ENCODE measurements at regions not wholly inside any gene's neighbourhood (a gene's known extent, or its start where the extent isn't known, plus 50 kb on each side); places are given as distances from the start of the nearest gene placed in this dataset.

DNA sequence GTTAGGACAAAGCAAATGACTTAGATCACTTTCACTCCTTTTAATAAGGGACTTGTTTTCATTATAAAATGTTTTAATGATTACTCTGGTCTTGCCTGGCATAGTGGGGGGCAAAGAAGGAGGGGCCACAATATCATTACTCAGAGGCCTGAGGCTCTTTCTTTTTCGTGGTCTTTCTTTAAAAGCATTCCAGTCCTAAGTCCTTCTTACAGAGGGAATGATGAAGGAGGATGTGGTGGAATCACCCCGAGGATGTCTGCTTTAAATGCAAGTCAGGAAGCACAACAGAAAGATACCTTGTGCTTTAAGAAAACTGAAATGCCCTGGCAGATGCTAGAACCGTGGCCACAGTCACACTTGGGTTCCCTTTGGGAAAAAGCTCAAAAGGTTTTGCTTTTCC lies 379.1 kb downstream of the INHBA start:
- TF ChIP-seq POLR2A (IDR thresholded peaks at IDR 0.05) = no peak
- no peak for TF ChIP-seq CTCF (IDR thresholded peaks at IDR 0.05)
